ENCODE measurements at regions not wholly inside any gene's neighbourhood (a gene's known extent, or its start where the extent isn't known, plus 50 kb on each side); places are given as distances from the start of the nearest gene placed in this dataset.

GRCh38 chr15:98433346-98433745 is 215.0 kb upstream of the IGF1R start:
- in situ Hi-C loops (cut with MboI) = no loop called here
- 1% methylated on average over 6 of the region's 6 CpGs for WGBS, 2 experiments (ENCODE audit: low coverage in 1 of 2, low lambda C conversion rate in 2 of 2, missing lambda C conversion rate in 2 of 2)
- TF ChIP-seq EZH2phosphoT487 (IDR thresholded peaks at IDR 0.05; ENCODE audit: insufficient read depth, low read depth) = no peak
- TF ChIP-seq EZH2 (IDR thresholded peaks at IDR 0.05; ENCODE audit: insufficient read depth, poor library complexity, severe bottlenecking) = no peak
- H3K9me2 ChIP-seq (ENCODE audit: insufficient read depth) = no peaks in the 10 kb centered on the region
- no peaks in the 10 kb centered on the region for H3K79me2 ChIP-seq (ENCODE audit: insufficient read depth)
- H2AFZ ChIP-seq = no peak overlapping the region
- DNase-seq = peak; percentile 15
- H3K36me3 ChIP-seq (ENCODE audit: low read depth) = no peaks in the 10 kb centered on the region
- H3K9me3 ChIP-seq (ENCODE audit: low read depth) = no peaks in the 10 kb centered on the region
- H3K9ac ChIP-seq = no peak overlapping the region
- H3K27me3 ChIP-seq (replicated peaks; ENCODE audit: insufficient read depth) = peaks cover 14% of the 10 kb centered on the region; the same call in 1 of the 2 replicates
- no peak overlapping the region for H3K4me2 ChIP-seq (ENCODE audit: unreplicated experiment)
- H3K4me3 ChIP-seq = no peak overlapping the region
- no peak overlapping the region for H3K27ac ChIP-seq
- H3K4me1 ChIP-seq (ENCODE audit: insufficient read depth) = no peaks in the 10 kb centered on the region
- peaks cover 4% of the 10 kb centered on the region; the same call in 1 of the 2 replicates for H3F3A ChIP-seq (ENCODE audit: insufficient read depth)
- no peaks in the 10 kb centered on the region for H4K20me1 ChIP-seq (ENCODE audit: insufficient read depth)

GRCh38 chr15:98433856-98434255 is 214.5 kb upstream of the IGF1R start:
- no peaks in the 10 kb centered on the region for H3K79me2 ChIP-seq (ENCODE audit: insufficient read depth)
- no peak for TF ChIP-seq EZH2phosphoT487 (IDR thresholded peaks at IDR 0.05; ENCODE audit: insufficient read depth, low read depth)
- no peak for TF ChIP-seq EZH2 (IDR thresholded peaks at IDR 0.05; ENCODE audit: insufficient read depth, poor library complexity, severe bottlenecking)
- no peaks in the 10 kb centered on the region for H3K9me2 ChIP-seq (ENCODE audit: insufficient read depth)
- no peak overlapping the region for H2AFZ ChIP-seq
- no peaks in the 10 kb centered on the region for H3K4me1 ChIP-seq (ENCODE audit: insufficient read depth)
- no peak overlapping the region for H3K4me3 ChIP-seq
- DNase-seq = no peak
- in situ Hi-C loops (cut with MboI) = no loop called here
- 67 to 68% methylated on average over 10 of the region's 10 CpGs for WGBS, 2 experiments (ENCODE audit: low coverage in 1 of 2, low lambda C conversion rate in 2 of 2, missing lambda C conversion rate in 2 of 2)
- peaks cover 14% of the 10 kb centered on the region; the same call in 1 of the 2 replicates for H3K27me3 ChIP-seq (replicated peaks; ENCODE audit: insufficient read depth)
- H3F3A ChIP-seq (ENCODE audit: insufficient read depth) = peaks cover 2% of the 10 kb centered on the region; the same call in 1 of the 2 replicates
- no peak overlapping the region for H3K9ac ChIP-seq
- no peaks in the 10 kb centered on the region for H4K20me1 ChIP-seq (ENCODE audit: insufficient read depth)
- no peak overlapping the region for H3K4me2 ChIP-seq (ENCODE audit: unreplicated experiment)
- no peaks in the 10 kb centered on the region for H3K36me3 ChIP-seq (ENCODE audit: low read depth)
- H3K9me3 ChIP-seq (ENCODE audit: low read depth) = no peaks in the 10 kb centered on the region
- no peak overlapping the region for H3K27ac ChIP-seq

GRCh38 chr15:98437752-98438151 is 210.6 kb upstream of the IGF1R start:
- in situ Hi-C loops (cut with MboI) = no loop called here

DNA sequence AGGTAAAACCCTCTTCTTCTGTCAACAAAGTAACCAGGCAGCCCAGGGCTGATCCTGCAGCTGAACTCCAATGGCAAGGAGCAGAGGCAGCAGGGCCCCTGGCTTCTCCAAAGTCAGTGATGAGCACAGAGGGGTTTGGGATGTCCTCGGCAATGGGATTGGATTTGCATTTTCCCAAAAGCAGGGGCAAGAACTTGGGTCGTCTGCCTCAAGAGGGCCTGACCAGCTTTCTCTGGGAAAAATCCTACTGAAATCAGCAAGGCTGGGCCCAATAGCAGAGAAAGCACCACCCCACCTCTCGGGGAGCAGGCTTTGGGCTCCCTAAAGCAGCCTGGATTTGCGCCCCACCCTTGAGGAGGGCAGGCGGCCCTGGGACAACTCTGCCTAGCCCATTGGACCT is 210.0 kb upstream of the IGF1R start:
- DNase-seq = no peak
- WGBS, 2 experiments (ENCODE audit: low coverage in 1 of 2, low lambda C conversion rate in 2 of 2, missing lambda C conversion rate in 2 of 2) = 50 to 54% methylated on average over 5 of the region's 5 CpGs
- Histone ChIP-seq H3K79me2 (ENCODE audit: insufficient read depth) (no peaks in the 10 kb centered on the region), H3K36me3 (ENCODE audit: low read depth) (no peaks in the 10 kb centered on the region), H3K27me3 (replicated peaks; ENCODE audit: insufficient read depth) (peaks cover 18% of the 10 kb centered on the region), H3K4me2 (ENCODE audit: unreplicated experiment) (no peak overlapping the region), H3K9ac (no peak overlapping the region), H3K9me3 (ENCODE audit: low read depth) (no peaks in the 10 kb centered on the region), H3F3A (ENCODE audit: insufficient read depth) (no peaks in the 10 kb centered on the region), H2AFZ (no peak overlapping the region), H3K27ac (no peak overlapping the region), H3K9me2 (ENCODE audit: insufficient read depth) (no peaks in the 10 kb centered on the region), H3K4me3 (no peak overlapping the region), H3K4me1 (ENCODE audit: insufficient read depth) (0 out of 2 replicates have a peak, but pooled peaks cover 3% of the 10 kb centered on the region), H4K20me1 (ENCODE audit: insufficient read depth) (no peaks in the 10 kb centered on the region)
- TF ChIP-seq EZH2phosphoT487 (IDR thresholded peaks at IDR 0.05; ENCODE audit: insufficient read depth, low read depth) (no peak), EZH2 (IDR thresholded peaks at IDR 0.05; ENCODE audit: insufficient read depth, poor library complexity, severe bottlenecking) (no peak)
- in situ Hi-C loops (cut with MboI) = no loop called here

More at GRCh38 chr15:98437752-98438151, 210.6 kb upstream of the IGF1R start:
- H3K27me3 ChIP-seq (replicated peaks; ENCODE audit: insufficient read depth) = peaks cover 18% of the 10 kb centered on the region
- no peak overlapping the region for H3K9ac ChIP-seq
- 34 to 56% methylated on average over 1 to 2 of the region's 2 CpGs for WGBS, 2 experiments (ENCODE audit: low coverage in 1 of 2, low lambda C conversion rate in 2 of 2, missing lambda C conversion rate in 2 of 2)
- no peaks in the 10 kb centered on the region for H4K20me1 ChIP-seq (ENCODE audit: insufficient read depth)
- no peak overlapping the region for H3K4me3 ChIP-seq
- H3K36me3 ChIP-seq (ENCODE audit: low read depth) = no peaks in the 10 kb centered on the region
- 0 out of 2 replicates have a peak, but pooled peaks cover 2% of the 10 kb centered on the region for H3K4me1 ChIP-seq (ENCODE audit: insufficient read depth)
- no peaks in the 10 kb centered on the region for H3F3A ChIP-seq (ENCODE audit: insufficient read depth)
- H3K79me2 ChIP-seq (ENCODE audit: insufficient read depth) = no peaks in the 10 kb centered on the region
- TF ChIP-seq EZH2 (IDR thresholded peaks at IDR 0.05; ENCODE audit: insufficient read depth, poor library complexity, severe bottlenecking) (no peak), EZH2phosphoT487 (IDR thresholded peaks at IDR 0.05; ENCODE audit: insufficient read depth, low read depth) (no peak)
- H2AFZ ChIP-seq = no peak overlapping the region
- H3K9me3 ChIP-seq (ENCODE audit: low read depth) = no peaks in the 10 kb centered on the region
- H3K4me2 ChIP-seq (ENCODE audit: unreplicated experiment) = no peak overlapping the region
- DNase-seq = no peak
- no peaks in the 10 kb centered on the region for H3K9me2 ChIP-seq (ENCODE audit: insufficient read depth)
- no peak overlapping the region for H3K27ac ChIP-seq

GRCh38 chr15:98438907-98439306 is 209.4 kb upstream of the IGF1R start:
- H3K9me3 ChIP-seq (ENCODE audit: low read depth) = no peaks in the 10 kb centered on the region
- no peak overlapping the region for H2AFZ ChIP-seq
- no peaks in the 10 kb centered on the region for H3K9me2 ChIP-seq (ENCODE audit: insufficient read depth)
- in situ Hi-C loops (cut with MboI) = no loop called here
- 57 to 60% methylated on average over 7 of the region's 7 CpGs for WGBS, 2 experiments (ENCODE audit: low coverage in 1 of 2, low lambda C conversion rate in 2 of 2, missing lambda C conversion rate in 2 of 2)
- 0 out of 2 replicates have a peak, but pooled peaks cover 3% of the 10 kb centered on the region for H3K4me1 ChIP-seq (ENCODE audit: insufficient read depth)
- H4K20me1 ChIP-seq (ENCODE audit: insufficient read depth) = no peaks in the 10 kb centered on the region
- no peak for DNase-seq
- no peaks in the 10 kb centered on the region for H3K36me3 ChIP-seq (ENCODE audit: low read depth)
- H3K4me2 ChIP-seq (ENCODE audit: unreplicated experiment) = no peak overlapping the region
- TF ChIP-seq EZH2phosphoT487 (IDR thresholded peaks at IDR 0.05; ENCODE audit: insufficient read depth, low read depth) (no peak), EZH2 (IDR thresholded peaks at IDR 0.05; ENCODE audit: insufficient read depth, poor library complexity, severe bottlenecking) (no peak)
- no peak overlapping the region for H3K4me3 ChIP-seq
- H3F3A ChIP-seq (ENCODE audit: insufficient read depth) = no peaks in the 10 kb centered on the region
- H3K9ac ChIP-seq = no peak overlapping the region
- peaks cover 12% of the 10 kb centered on the region for H3K27me3 ChIP-seq (replicated peaks; ENCODE audit: insufficient read depth)
- no peaks in the 10 kb centered on the region for H3K79me2 ChIP-seq (ENCODE audit: insufficient read depth)
- no peak overlapping the region for H3K27ac ChIP-seq
